Hepatocyte (in vitro differentiated cells): ENCODE measurements at regions not wholly inside any gene's neighbourhood (a gene's known extent, or its start where the extent isn't known, plus 50 kb on each side); places are given as distances from the start of the nearest gene placed in this dataset.

Experiments
- DNase-seq: peaks from one replicate; pipeline ENCODE4 v3.0.0-alpha.2; 2016; ENCODE audit warnings: low spot score
- H2AFZ ChIP-seq: fragments of 200-600 bp; sonication (generic); 2 replicates; pipeline ENCODE4 v1.6.0; 2016; ENCODE audit warnings: antibody characterized with exemption, mild to moderate bottlenecking
- H3K27ac ChIP-seq: fragments of 200-600 bp; sonication (generic); 2 replicates; pipeline ENCODE4 v1.5.1; 2016; ENCODE audit warnings: mild to moderate bottlenecking
- H3K27me3 ChIP-seq: fragments of 200-600 bp; sonication (generic); 2 replicates; pipeline ENCODE4 v1.6.1; 2016
- H3K36me3 ChIP-seq: fragments of 200-600 bp; sonication (generic); replicated peaks from 2 replicates; pipeline ENCODE4 v1.5.1; 2016; ENCODE audit warnings: low read depth; ENCODE audit not compliant: insufficient read depth
- H3K4me1 ChIP-seq: fragments of 200-600 bp; sonication (generic); 2 replicates; pipeline ENCODE4 v1.5.1; 2016; ENCODE audit warnings: mild to moderate bottlenecking, moderate library complexity; ENCODE audit not compliant: insufficient read depth
- H3K4me2 ChIP-seq: fragments of 200-600 bp; sonication (generic); 2 replicates; pipeline ENCODE4 v1.6.0; 2016
- H3K4me3 ChIP-seq: fragments of 200-600 bp; sonication (generic); 2 replicates; pipeline ENCODE4 v1.5.1; 2016; ENCODE audit warnings: mild to moderate bottlenecking
- H3K79me2 ChIP-seq: fragments of 200-600 bp; sonication (generic); 2 replicates; pipeline ENCODE4 v1.6.0; 2017; ENCODE audit warnings: mild to moderate bottlenecking
- H3K9me2 ChIP-seq: fragments of 200-600 bp; sonication (generic); replicated peaks from 2 replicates; pipeline ENCODE4 v1.6.0; 2017; ENCODE audit warnings: mild to moderate bottlenecking; ENCODE audit not compliant: insufficient read depth
- H3K9me3 ChIP-seq: fragments of 200-600 bp; sonication (generic); 2 replicates; pipeline ENCODE4 v1.5.1; 2016; ENCODE audit warnings: low read depth, mild to moderate bottlenecking
- H4K20me1 ChIP-seq: fragments of 200-600 bp; sonication (generic); 2 replicates; pipeline ENCODE4 v1.6.0; 2016; ENCODE audit warnings: mild to moderate bottlenecking; ENCODE audit not compliant: insufficient read depth, poor library complexity, severe bottlenecking
- EZH2 ChIP-seq: fragments of 200-600 bp; sonication (generic); IDR thresholded peaks from 2 replicates; pipeline ENCODE4 v1.6.1; 2016; ENCODE audit warnings: antibody characterized with exemption, mild to moderate bottlenecking, borderline replicate concordance
- EZH2phosphoT487 ChIP-seq: fragments of 200-600 bp; sonication (generic); IDR thresholded peaks from one replicate; pipeline ENCODE4 v1.6.1; 2018; ENCODE audit warnings: antibody characterized with exemption, mild to moderate bottlenecking, low read depth, moderate library complexity; ENCODE audit not compliant: unreplicated experiment, severe bottlenecking
- WGBS: methylation state at CpG from one replicate; pipeline ENCODE4 v1.1.6; 2016; ENCODE audit warnings: low lambda C conversion rate; ENCODE audit errors: missing lambda C conversion rate; 5-methylcytosine and 5-hydroxymethylcytosine counted together
- TF ChIP-seq, protein P1 (sequence below): fragments of 200-600 bp; sonication (generic); IDR thresholded peaks from 2 replicates; pipeline ENCODE4 v1.5.1; 2016; ENCODE audit warnings: antibody characterized with exemption, mild to moderate bottlenecking; ENCODE audit not compliant: poor library complexity

DNA sequence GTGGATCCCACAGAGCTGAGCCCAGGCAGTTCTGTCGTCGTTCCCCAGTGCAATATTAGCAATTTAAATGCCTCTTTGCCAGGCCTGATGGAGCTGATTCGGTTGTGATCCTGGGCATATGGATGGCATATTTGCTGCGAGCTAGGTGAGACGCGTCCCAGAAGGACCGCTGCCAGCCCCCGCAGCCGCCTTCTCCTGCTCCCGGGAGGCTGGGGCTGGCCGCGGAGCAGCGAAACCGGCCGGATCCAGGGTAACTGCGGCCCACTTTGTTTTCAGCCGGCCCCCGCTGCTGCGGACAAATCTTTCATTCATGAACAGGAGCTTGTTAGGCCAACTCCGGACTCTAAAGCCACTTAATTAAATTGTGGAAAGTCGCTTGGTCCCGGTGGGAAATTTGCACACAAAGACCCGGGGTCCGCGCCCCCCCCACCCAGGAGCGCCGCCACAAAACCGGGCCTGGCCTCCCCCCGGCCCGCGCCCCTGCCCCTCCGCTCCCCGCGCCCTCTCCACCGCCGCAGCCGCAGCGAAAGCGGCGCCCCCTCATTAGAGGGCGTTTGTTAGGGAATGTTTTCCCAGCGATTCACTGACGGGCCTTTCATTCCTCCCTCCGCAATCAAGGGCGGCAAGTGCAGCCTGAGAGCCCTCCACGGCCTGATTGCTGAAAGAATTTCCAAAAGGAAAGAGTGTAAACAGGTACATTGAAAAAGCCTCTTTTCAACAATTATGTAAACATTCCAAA lies 383.3 kb downstream of the RRAGC start:
- no peaks in the 10 kb centered on the region for H3K79me2 ChIP-seq
- WGBS: 4% methylated on average over 37 of the region's 46 CpGs
- H3K9me3 ChIP-seq: no peaks in the 10 kb centered on the region
- TF ChIP-seq EZH2phosphoT487 (no peak), EZH2 (no peak)
- TF ChIP-seq, protein P1, sequence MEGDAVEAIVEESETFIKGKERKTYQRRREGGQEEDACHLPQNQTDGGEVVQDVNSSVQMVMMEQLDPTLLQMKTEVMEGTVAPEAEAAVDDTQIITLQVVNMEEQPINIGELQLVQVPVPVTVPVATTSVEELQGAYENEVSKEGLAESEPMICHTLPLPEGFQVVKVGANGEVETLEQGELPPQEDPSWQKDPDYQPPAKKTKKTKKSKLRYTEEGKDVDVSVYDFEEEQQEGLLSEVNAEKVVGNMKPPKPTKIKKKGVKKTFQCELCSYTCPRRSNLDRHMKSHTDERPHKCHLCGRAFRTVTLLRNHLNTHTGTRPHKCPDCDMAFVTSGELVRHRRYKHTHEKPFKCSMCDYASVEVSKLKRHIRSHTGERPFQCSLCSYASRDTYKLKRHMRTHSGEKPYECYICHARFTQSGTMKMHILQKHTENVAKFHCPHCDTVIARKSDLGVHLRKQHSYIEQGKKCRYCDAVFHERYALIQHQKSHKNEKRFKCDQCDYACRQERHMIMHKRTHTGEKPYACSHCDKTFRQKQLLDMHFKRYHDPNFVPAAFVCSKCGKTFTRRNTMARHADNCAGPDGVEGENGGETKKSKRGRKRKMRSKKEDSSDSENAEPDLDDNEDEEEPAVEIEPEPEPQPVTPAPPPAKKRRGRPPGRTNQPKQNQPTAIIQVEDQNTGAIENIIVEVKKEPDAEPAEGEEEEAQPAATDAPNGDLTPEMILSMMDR: no peak
- H3K27me3 ChIP-seq: peaks cover 65% of the 10 kb centered on the region
- H2AFZ ChIP-seq: peak overlapping the region; percentile 56
- H3K4me2 ChIP-seq: peak overlapping the region; percentile 93
- H4K20me1 ChIP-seq: no peaks in the 10 kb centered on the region
- no peak overlapping the region for H3K4me3 ChIP-seq
- H3K4me1 ChIP-seq: peaks cover 8% of the 10 kb centered on the region
- no peaks in the 10 kb centered on the region for H3K36me3 ChIP-seq
- H3K9me2 ChIP-seq: no peaks in the 10 kb centered on the region
- no peak overlapping the region for H3K27ac ChIP-seq
- DNase-seq: no peak

DNA sequence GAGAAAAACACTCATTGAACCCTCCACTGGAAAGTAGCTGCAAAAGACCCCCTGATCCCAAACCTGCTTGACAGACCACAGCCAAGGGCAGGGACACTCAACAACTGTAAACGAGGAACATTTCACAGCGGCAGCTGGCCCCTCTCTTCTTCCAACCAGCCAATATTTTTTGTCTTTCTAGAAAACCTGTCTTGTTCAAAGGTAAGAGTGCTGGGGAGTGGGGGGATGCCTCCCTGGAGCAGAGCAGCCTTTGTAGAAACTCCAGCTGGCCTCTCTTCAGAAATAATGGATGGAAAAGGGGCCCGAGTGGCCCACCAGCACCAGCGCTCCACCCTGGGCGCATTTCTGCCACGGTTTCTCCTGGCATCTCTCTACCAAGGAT lies 384.0 kb downstream of the RRAGC start:
- H3K4me3 ChIP-seq: no peak overlapping the region

GRCh38 chr1:38474738-38475623 lies 384.6 kb downstream of the RRAGC start:
- Histone ChIP-seq H3K36me3 (no peaks in the 10 kb centered on the region), H3K4me2 (no peak overlapping the region), H3K9me2 (no peaks in the 10 kb centered on the region), H2AFZ (no peak overlapping the region), H3K27me3 (peaks cover 65% of the 10 kb centered on the region), H3K79me2 (no peaks in the 10 kb centered on the region), H3K4me3 (no peak overlapping the region), H4K20me1 (no peaks in the 10 kb centered on the region), H3K9me3 (no peaks in the 10 kb centered on the region), H3K27ac (no peak overlapping the region), H3K4me1 (peaks cover 8% of the 10 kb centered on the region)
- TF ChIP-seq EZH2phosphoT487 (no peak), EZH2 (no peak)
- TF ChIP-seq, protein P1: no peak
- 71% methylated on average over 18 of the region's 18 CpGs for WGBS
- DNase-seq: no peak

More for the DNA sequence above, 384.0 kb downstream of the RRAGC start:
- Histone ChIP-seq H3K79me2 (no peaks in the 10 kb centered on the region), H3K36me3 (no peaks in the 10 kb centered on the region), H2AFZ (no peak overlapping the region), H3K27ac (no peak overlapping the region), H3K4me2 (peak overlapping the region; percentile 93), H3K4me1 (peaks cover 8% of the 10 kb centered on the region), H3K27me3 (peaks cover 65% of the 10 kb centered on the region), H4K20me1 (no peaks in the 10 kb centered on the region), H3K9me3 (no peaks in the 10 kb centered on the region), H3K9me2 (no peaks in the 10 kb centered on the region)
- TF ChIP-seq EZH2phosphoT487 (no peak), EZH2 (no peak)
- TF ChIP-seq, protein P1: no peak
- DNase-seq: no peak
- WGBS: 53% methylated on average over 6 of the region's 6 CpGs
